H9 (cell line): ENCODE measurements at regions not wholly inside any gene's neighbourhood (a gene's known extent, or its start where the extent isn't known, plus 50 kb on each side); places are given as distances from the start of the nearest gene placed in this dataset.

Experiments used
- DNase-seq: peaks from one replicate; pipeline ENCODE4 v3.0.0-alpha.2; 2017
- H2AFZ ChIP-seq: one replicate; pipeline ENCODE4 v1.6.1; 2013; ENCODE audit warnings: mild to moderate bottlenecking, low read length, control low read depth, moderate library complexity
- H2AK5ac ChIP-seq: 2 replicates; pipeline ENCODE4 v1.6.1; 2013; ENCODE audit warnings: low read length, control low read depth, mixed read lengths; ENCODE audit not compliant: insufficient read length
- H2BK120ac ChIP-seq: one replicate; pipeline ENCODE4 v1.6.1; 2013; ENCODE audit warnings: low read depth, mild to moderate bottlenecking, low read length, control low read depth, inconsistent platforms; ENCODE audit not compliant: poor library complexity, severe bottlenecking
- H2BK12ac ChIP-seq: 2 replicates; pipeline ENCODE4 v1.6.1; 2013; ENCODE audit warnings: low read length, control low read depth, mixed read lengths, low read depth; ENCODE audit not compliant: insufficient read length
- H2BK15ac ChIP-seq: 2 replicates; pipeline ENCODE4 v1.6.1; 2013; ENCODE audit warnings: low read depth, low read length, control low read depth
- H2BK20ac ChIP-seq: one replicate; pipeline ENCODE4 v1.6.1; 2013; ENCODE audit warnings: low read depth, mild to moderate bottlenecking, low read length, control low read depth, inconsistent platforms; ENCODE audit not compliant: poor library complexity, severe bottlenecking
- H2BK5ac ChIP-seq: 2 replicates; pipeline ENCODE4 v1.6.1; 2013; ENCODE audit warnings: low read length, control low read depth, mixed read lengths; ENCODE audit not compliant: insufficient read length
- H3K14ac ChIP-seq: 2 replicates; pipeline ENCODE4 v1.6.1; 2013; ENCODE audit warnings: low read length, control low read depth; ENCODE audit not compliant: insufficient read depth
- H3K18ac ChIP-seq: 2 replicates; pipeline ENCODE4 v1.6.1; 2013; ENCODE audit warnings: low read depth, mild to moderate bottlenecking, mixed read lengths, low read length, control low read depth; ENCODE audit not compliant: insufficient read length
- H3K23ac ChIP-seq: 2 replicates; pipeline ENCODE4 v1.6.1; 2013; ENCODE audit warnings: low read length, control low read depth, mixed read lengths, low read depth; ENCODE audit not compliant: insufficient read length
- H3K23me2 ChIP-seq: 2 replicates; pipeline ENCODE4 v1.6.1; 2013; ENCODE audit warnings: low read depth, mild to moderate bottlenecking, mixed read lengths, low read length, control low read depth; ENCODE audit not compliant: insufficient read length, poor library complexity, severe bottlenecking
- H3K27ac ChIP-seq: 2 replicates; pipeline ENCODE4 v1.5.1; 2013; ENCODE audit warnings: low read length, control low read depth, mixed read lengths, low read depth; ENCODE audit not compliant: insufficient read length
- H3K27me3 ChIP-seq: 2 replicates; pipeline ENCODE4 v1.6.1; 2013; ENCODE audit warnings: low read length, control low read depth, inconsistent platforms; ENCODE audit not compliant: insufficient read depth
- H3K4ac ChIP-seq: 2 replicates; pipeline ENCODE4 v1.6.1; 2013; ENCODE audit warnings: low read depth, mild to moderate bottlenecking, control low read depth, inconsistent platforms, low read length, moderate library complexity
- H3K4me1 ChIP-seq: 2 replicates; pipeline ENCODE4 v1.6.1; 2013; ENCODE audit warnings: low read length, control low read depth, inconsistent platforms; ENCODE audit not compliant: insufficient read depth
- H3K4me2 ChIP-seq: 2 replicates; pipeline ENCODE4 v1.6.1; 2013; ENCODE audit warnings: low read length, control low read depth, mixed read lengths; ENCODE audit not compliant: insufficient read length, insufficient read depth
- H3K56ac ChIP-seq: 2 replicates; pipeline ENCODE4 v1.6.1; 2013; ENCODE audit warnings: low read depth, mild to moderate bottlenecking, mixed read lengths, low read length, control low read depth; ENCODE audit not compliant: insufficient read length
- H3K79me1 ChIP-seq: 2 replicates; pipeline ENCODE4 v1.6.1; 2013; ENCODE audit warnings: low read depth, mild to moderate bottlenecking, moderate library complexity, low read length, control low read depth, inconsistent platforms; ENCODE audit not compliant: insufficient read depth, poor library complexity, severe bottlenecking
- H3K79me2 ChIP-seq: 2 replicates; pipeline ENCODE4 v1.6.1; 2013; ENCODE audit warnings: low read length, control low read depth, inconsistent platforms; ENCODE audit not compliant: insufficient read depth
- H3K9ac ChIP-seq: 2 replicates; pipeline ENCODE4 v1.6.1; 2013; ENCODE audit warnings: low read length, control low read depth, mixed read lengths; ENCODE audit not compliant: insufficient read length; ENCODE audit errors: extremely low read depth
- H3K9me3 ChIP-seq: one replicate; pipeline ENCODE4 v1.6.1; 2013; ENCODE audit warnings: low read depth, low read length, inconsistent platforms; ENCODE audit not compliant: control insufficient read depth
- H3T11ph ChIP-seq: one replicate; pipeline ENCODE4 v1.6.1; 2013; ENCODE audit warnings: mild to moderate bottlenecking, low read length, control low read depth, inconsistent platforms
- H4K20me1 ChIP-seq: one replicate; pipeline ENCODE4 v1.6.1; 2013; ENCODE audit not compliant: control insufficient read depth, insufficient read length, insufficient read depth
- H4K5ac ChIP-seq: 2 replicates; pipeline ENCODE4 v1.6.1; 2013; ENCODE audit warnings: low read depth, mild to moderate bottlenecking, mixed read lengths, low read length, control low read depth; ENCODE audit not compliant: insufficient read length
- H4K8ac ChIP-seq: replicated peaks from 2 replicates; pipeline ENCODE4 v1.6.1; 2013; ENCODE audit warnings: low read length, control low read depth, mixed read lengths, low read depth; ENCODE audit not compliant: insufficient read length
- H4K91ac ChIP-seq: 2 replicates; pipeline ENCODE4 v1.6.1; 2013; ENCODE audit warnings: low read depth, mild to moderate bottlenecking, moderate library complexity, mixed read lengths, low read length, control low read depth; ENCODE audit not compliant: insufficient read length
- H3K27ac Mint-ChIP-seq, 3 experiments: 2 replicates in 2 of 3; 3 replicates in 1 of 3; pipeline ENCODE4 v1.8.0; 2020 to 2021; ENCODE audit warnings: mixed read lengths in 3 of 3, mild to moderate bottlenecking in 1 of 3, moderate library complexity in 1 of 3
- H3K27me3 Mint-ChIP-seq: 2 replicates; pipeline ENCODE4 v1.8.0; 2021; ENCODE audit warnings: low read depth, mild to moderate bottlenecking, moderate library complexity, mixed read lengths
- H3K36me3 Mint-ChIP-seq, 3 experiments: 2 replicates in 2 of 3; 3 replicates in 1 of 3; pipeline ENCODE4 v1.8.0; 2020 to 2021; ENCODE audit warnings: low read depth in 3 of 3, mixed read lengths in 3 of 3; ENCODE audit not compliant: insufficient read depth in 1 of 3
- H3K4me1 Mint-ChIP-seq, 2 experiments: 2 replicates each; pipeline ENCODE4 v1.8.0; 2020; ENCODE audit warnings: mixed read lengths in 2 of 2
- H3K4me3 Mint-ChIP-seq, 2 experiments: 2 replicates in 1 of 2; 3 replicates in 1 of 2; pipeline ENCODE4 v1.8.0; 2020 to 2021; ENCODE audit warnings: mild to moderate bottlenecking in 2 of 2, mixed read lengths in 2 of 2, moderate library complexity in 1 of 2
- H3K9me3 Mint-ChIP-seq, 2 experiments: 2 replicates in 1 of 2; 3 replicates in 1 of 2; pipeline ENCODE4 v1.8.0; 2020; ENCODE audit warnings: mild to moderate bottlenecking in 2 of 2, mixed read lengths in 2 of 2, moderate library complexity in 1 of 2
- CTCF ChIP-seq: fragments of 200-600 bp; sonication (generic); conservative IDR thresholded peaks from 3 replicates; pipeline ENCODE4 v1.8.0; 2021; ENCODE audit warnings: antibody characterized with exemption, mild to moderate bottlenecking
- WGBS: extraction: QIAGEN DNeasy Blood & Tissue Kit; methylation state at CpG from one replicate; pipeline ENCODE4 v1.1.7; 2013; ENCODE audit warnings: missing lambda C conversion rate, low lambda C conversion rate, mixed read lengths; ENCODE audit not compliant: insufficient read length; ENCODE audit errors: extremely low coverage; 5-methylcytosine and 5-hydroxymethylcytosine counted together

GRCh38 chr5:120037451-120037850, 408.1 kb downstream of the FAM170A start:
- H2BK20ac ChIP-seq = no peak overlapping the region
- H3K27me3 ChIP-seq = no peaks in the 10 kb centered on the region
- WGBS = no CpG with 5 or more reads among the region's 3 CpGs
- H3K4me1 Mint-ChIP-seq = no peaks in the 10 kb centered on the region
- H3K23ac ChIP-seq = no peak overlapping the region
- H3K36me3 Mint-ChIP-seq = no peaks in the 10 kb centered on the region; a peak in 1 of 7 replicates
- H3K27ac ChIP-seq = no peak overlapping the region
- H3K4me3 Mint-ChIP-seq = no peak overlapping the region
- no peaks in the 10 kb centered on the region for H3K9me3 ChIP-seq
- H3K56ac ChIP-seq = no peak overlapping the region
- no peak overlapping the region for H3K27ac Mint-ChIP-seq
- no peak overlapping the region for H2AFZ ChIP-seq
- H4K5ac ChIP-seq = no peak overlapping the region
- H3K23me2 ChIP-seq = no peaks in the 10 kb centered on the region
- H3K18ac ChIP-seq = no peak overlapping the region
- DNase-seq = no peak
- no peak overlapping the region for H4K91ac ChIP-seq
- no peaks in the 10 kb centered on the region for H3K79me1 ChIP-seq
- H3K14ac ChIP-seq = no peak overlapping the region
- H2BK12ac ChIP-seq = no peak overlapping the region
- H3K9me3 Mint-ChIP-seq = no peaks in the 10 kb centered on the region
- H2BK5ac ChIP-seq = no peak overlapping the region
- H4K20me1 ChIP-seq = no peaks in the 10 kb centered on the region
- H2BK15ac ChIP-seq = no peak overlapping the region
- no peak overlapping the region for H3K4me2 ChIP-seq
- H3K4me1 ChIP-seq = no peaks in the 10 kb centered on the region
- H3K27me3 Mint-ChIP-seq = no peaks in the 10 kb centered on the region
- H3K9ac ChIP-seq = no peak overlapping the region
- H2AK5ac ChIP-seq = no peak overlapping the region
- H3T11ph ChIP-seq = no peak overlapping the region
- H3K79me2 ChIP-seq = no peaks in the 10 kb centered on the region
- H4K8ac ChIP-seq = no peak overlapping the region
- H3K4ac ChIP-seq = no peak overlapping the region
- H2BK120ac ChIP-seq = no peak overlapping the region
- no peak for TF ChIP-seq CTCF
